ENCODE measurements at regions not wholly inside any gene's neighbourhood (a gene's known extent, or its start where the extent isn't known, plus 50 kb on each side); places are given as distances from the start of the nearest gene placed in this dataset.
"Not testable (repeated sequence)": the region's sequence is repeated elsewhere in the genome, so short reads cannot be mapped to it uniquely, and the experiment has no call there.

- no peak for DNase-seq (ENCODE audit: extremely low spot score)
- TF ChIP-seq ZNF384 (IDR thresholded peaks at IDR 0.05) (no peak), HDGF (IDR thresholded peaks at IDR 0.05; ENCODE audit: borderline replicate concordance) (no peak), FOXA1 (IDR thresholded peaks at IDR 0.05) (no peak), NFRKB (IDR thresholded peaks at IDR 0.05) (no peak), CTBP1 (IDR thresholded peaks at IDR 0.05; ENCODE audit: borderline replicate concordance) (no peak), BHLHE40 (IDR thresholded peaks at IDR 0.05; ENCODE audit: borderline replicate concordance) (no peak), L3MBTL2 (conservative IDR thresholded peaks at IDR 0.05) (no peak), SP1 (IDR thresholded peaks at IDR 0.05) (no peak), FOXM1 (IDR thresholded peaks at IDR 0.05; ENCODE audit: borderline replicate concordance) (no peak), ARNT (IDR thresholded peaks at IDR 0.05) (no peak), TARDBP (IDR thresholded peaks at IDR 0.05) (no peak), PKNOX1 (IDR thresholded peaks at IDR 0.05) (no peak), LEF1 (IDR thresholded peaks at IDR 0.05; ENCODE audit: borderline replicate concordance) (no peak), FOXK2 (IDR thresholded peaks at IDR 0.05) (no peak)
- ChIA-PET POLR2A (no interaction called here), CTCF (no interaction called here)
Measured at GRCh38 chr10:120041807-120042559, 149.5 kb downstream of the SEC23IP start.

GRCh38 chr10:120042705-120043104, 150.2 kb downstream of the SEC23IP start:
- ChIA-PET CTCF (no interaction called here), POLR2A (no interaction called here)
- no peak for DNase-seq (ENCODE audit: extremely low spot score)
- TF ChIP-seq SP1 (IDR thresholded peaks at IDR 0.05) (no peak), L3MBTL2 (conservative IDR thresholded peaks at IDR 0.05) (no peak), NFRKB (IDR thresholded peaks at IDR 0.05) (no peak), CTBP1 (IDR thresholded peaks at IDR 0.05; ENCODE audit: borderline replicate concordance) (no peak), FOXK2 (IDR thresholded peaks at IDR 0.05) (no peak), HDGF (IDR thresholded peaks at IDR 0.05; ENCODE audit: borderline replicate concordance) (no peak), FOXM1 (IDR thresholded peaks at IDR 0.05; ENCODE audit: borderline replicate concordance) (no peak), BHLHE40 (IDR thresholded peaks at IDR 0.05; ENCODE audit: borderline replicate concordance) (no peak), ARNT (IDR thresholded peaks at IDR 0.05) (no peak), SUZ12 (IDR thresholded peaks at IDR 0.05) (no peak), ELF4 (IDR thresholded peaks at IDR 0.05) (no peak), LEF1 (IDR thresholded peaks at IDR 0.05; ENCODE audit: borderline replicate concordance) (no peak), FOXA1 (IDR thresholded peaks at IDR 0.05) (no peak), TARDBP (IDR thresholded peaks at IDR 0.05) (no peak), ZNF384 (IDR thresholded peaks at IDR 0.05) (no peak), PKNOX1 (IDR thresholded peaks at IDR 0.05) (no peak)

GRCh38 chr10:120047373-120047772, 154.8 kb downstream of the SEC23IP start:
- DNase-seq (ENCODE audit: extremely low spot score); POLR2A ChIA-PET; CTCF ChIA-PET: not testable (repeated sequence)

- POLR2A ChIA-PET, result no interaction called here
- TF ChIP-seq ZNF384 (IDR thresholded peaks at IDR 0.05), result no peak
- no peak for TF ChIP-seq FOXA1 (IDR thresholded peaks at IDR 0.05)
- TF ChIP-seq TARDBP (IDR thresholded peaks at IDR 0.05), result no peak
- DNase-seq (ENCODE audit: extremely low spot score), result no peak
- CTCF ChIA-PET, result no interaction called here
Measured at GRCh38 chr10:120047926-120048325, 155.4 kb downstream of the SEC23IP start.

GRCh38 chr10:120048391-120048790, 155.9 kb downstream of the SEC23IP start:
- TF ChIP-seq NFRKB (IDR thresholded peaks at IDR 0.05) (no peak), FOXA1 (IDR thresholded peaks at IDR 0.05) (no peak), FOXM1 (IDR thresholded peaks at IDR 0.05; ENCODE audit: borderline replicate concordance) (no peak), SUZ12 (IDR thresholded peaks at IDR 0.05) (no peak), BHLHE40 (IDR thresholded peaks at IDR 0.05; ENCODE audit: borderline replicate concordance) (no peak), L3MBTL2 (conservative IDR thresholded peaks at IDR 0.05) (no peak), ZNF384 (IDR thresholded peaks at IDR 0.05) (no peak), HDGF (IDR thresholded peaks at IDR 0.05; ENCODE audit: borderline replicate concordance) (no peak), ELF4 (IDR thresholded peaks at IDR 0.05) (no peak), SP1 (IDR thresholded peaks at IDR 0.05) (no peak), ARNT (IDR thresholded peaks at IDR 0.05) (no peak), FOXK2 (IDR thresholded peaks at IDR 0.05) (no peak), LEF1 (IDR thresholded peaks at IDR 0.05; ENCODE audit: borderline replicate concordance) (no peak), TARDBP (IDR thresholded peaks at IDR 0.05) (no peak), CTBP1 (IDR thresholded peaks at IDR 0.05; ENCODE audit: borderline replicate concordance) (no peak), PKNOX1 (IDR thresholded peaks at IDR 0.05) (no peak)
- ChIA-PET CTCF (no interaction called here), POLR2A (no interaction called here)
- DNase-seq (ENCODE audit: extremely low spot score), result no peak

- ChIA-PET CTCF (no interaction called here), POLR2A (no interaction called here)
- no peak for TF ChIP-seq PKNOX1 (IDR thresholded peaks at IDR 0.05)
- no peak for TF ChIP-seq FOXK2 (IDR thresholded peaks at IDR 0.05)
- no peak for TF ChIP-seq SUZ12 (IDR thresholded peaks at IDR 0.05)
- TF ChIP-seq ARNT (IDR thresholded peaks at IDR 0.05), result no peak
- no peak for TF ChIP-seq SP1 (IDR thresholded peaks at IDR 0.05)
- TF ChIP-seq L3MBTL2 (conservative IDR thresholded peaks at IDR 0.05), result no peak
- TF ChIP-seq LEF1 (IDR thresholded peaks at IDR 0.05; ENCODE audit: borderline replicate concordance), result no peak
- TF ChIP-seq NFRKB (IDR thresholded peaks at IDR 0.05), result no peak
- no peak for TF ChIP-seq ELF4 (IDR thresholded peaks at IDR 0.05)
- no peak for TF ChIP-seq FOXA1 (IDR thresholded peaks at IDR 0.05)
- DNase-seq (ENCODE audit: extremely low spot score), result no peak
Measured at GRCh38 chr10:120051671-120052070, 159.1 kb downstream of the SEC23IP start.
